Retinal pigment epithelial cell (primary cell): ENCODE measurements at regions not wholly inside any gene's neighbourhood (a gene's known extent, or its start where the extent isn't known, plus 50 kb on each side); places are given as distances from the start of the nearest gene placed in this dataset.

Experiments
- DNase-seq: peaks from one replicate; pipeline ENCODE4 v3.0.0-alpha.2; 2010; ENCODE audit warnings: low read depth
- H3K4me3 ChIP-seq: 2 replicates; pipeline ENCODE4 v1.5.1; 2011; ENCODE audit warnings: mild to moderate bottlenecking, low read length, control low read depth, moderate library complexity
- TF ChIP-seq, protein P1 (sequence below): conservative IDR thresholded peaks from 2 replicates; pipeline ENCODE4 v1.5.1; 2011; ENCODE audit warnings: low read depth, low read length, control low read depth, inconsistent platforms

- no peak for DNase-seq
- TF ChIP-seq, protein P1, sequence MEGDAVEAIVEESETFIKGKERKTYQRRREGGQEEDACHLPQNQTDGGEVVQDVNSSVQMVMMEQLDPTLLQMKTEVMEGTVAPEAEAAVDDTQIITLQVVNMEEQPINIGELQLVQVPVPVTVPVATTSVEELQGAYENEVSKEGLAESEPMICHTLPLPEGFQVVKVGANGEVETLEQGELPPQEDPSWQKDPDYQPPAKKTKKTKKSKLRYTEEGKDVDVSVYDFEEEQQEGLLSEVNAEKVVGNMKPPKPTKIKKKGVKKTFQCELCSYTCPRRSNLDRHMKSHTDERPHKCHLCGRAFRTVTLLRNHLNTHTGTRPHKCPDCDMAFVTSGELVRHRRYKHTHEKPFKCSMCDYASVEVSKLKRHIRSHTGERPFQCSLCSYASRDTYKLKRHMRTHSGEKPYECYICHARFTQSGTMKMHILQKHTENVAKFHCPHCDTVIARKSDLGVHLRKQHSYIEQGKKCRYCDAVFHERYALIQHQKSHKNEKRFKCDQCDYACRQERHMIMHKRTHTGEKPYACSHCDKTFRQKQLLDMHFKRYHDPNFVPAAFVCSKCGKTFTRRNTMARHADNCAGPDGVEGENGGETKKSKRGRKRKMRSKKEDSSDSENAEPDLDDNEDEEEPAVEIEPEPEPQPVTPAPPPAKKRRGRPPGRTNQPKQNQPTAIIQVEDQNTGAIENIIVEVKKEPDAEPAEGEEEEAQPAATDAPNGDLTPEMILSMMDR = no peak
- H3K4me3 ChIP-seq = no peak overlapping the region
These were observed 828.6 kb downstream of the TRIB2 start for GRCh38 chr2:13545320-13545719.

DNA sequence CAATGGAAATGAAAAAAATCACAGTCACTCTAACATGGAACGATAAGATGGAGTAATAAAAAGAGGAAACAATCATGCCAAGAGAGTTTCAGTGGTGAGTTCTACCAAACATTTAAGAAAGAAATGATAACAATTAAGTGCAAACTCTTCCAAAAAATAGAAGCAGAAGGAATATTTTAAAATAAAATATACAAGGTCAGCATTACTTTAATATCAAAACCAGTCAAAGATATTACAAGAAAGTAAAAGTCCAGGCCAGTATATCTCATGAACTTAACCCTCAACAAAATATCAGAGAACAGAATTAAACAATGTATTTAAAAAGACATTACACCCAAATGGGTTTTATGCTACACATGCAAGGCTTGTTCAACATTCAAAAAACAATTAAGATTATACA, 829.4 kb downstream of the TRIB2 start:
- DNase-seq = no peak
- no peak overlapping the region for H3K4me3 ChIP-seq
- TF ChIP-seq, protein P1 = no peak

DNA sequence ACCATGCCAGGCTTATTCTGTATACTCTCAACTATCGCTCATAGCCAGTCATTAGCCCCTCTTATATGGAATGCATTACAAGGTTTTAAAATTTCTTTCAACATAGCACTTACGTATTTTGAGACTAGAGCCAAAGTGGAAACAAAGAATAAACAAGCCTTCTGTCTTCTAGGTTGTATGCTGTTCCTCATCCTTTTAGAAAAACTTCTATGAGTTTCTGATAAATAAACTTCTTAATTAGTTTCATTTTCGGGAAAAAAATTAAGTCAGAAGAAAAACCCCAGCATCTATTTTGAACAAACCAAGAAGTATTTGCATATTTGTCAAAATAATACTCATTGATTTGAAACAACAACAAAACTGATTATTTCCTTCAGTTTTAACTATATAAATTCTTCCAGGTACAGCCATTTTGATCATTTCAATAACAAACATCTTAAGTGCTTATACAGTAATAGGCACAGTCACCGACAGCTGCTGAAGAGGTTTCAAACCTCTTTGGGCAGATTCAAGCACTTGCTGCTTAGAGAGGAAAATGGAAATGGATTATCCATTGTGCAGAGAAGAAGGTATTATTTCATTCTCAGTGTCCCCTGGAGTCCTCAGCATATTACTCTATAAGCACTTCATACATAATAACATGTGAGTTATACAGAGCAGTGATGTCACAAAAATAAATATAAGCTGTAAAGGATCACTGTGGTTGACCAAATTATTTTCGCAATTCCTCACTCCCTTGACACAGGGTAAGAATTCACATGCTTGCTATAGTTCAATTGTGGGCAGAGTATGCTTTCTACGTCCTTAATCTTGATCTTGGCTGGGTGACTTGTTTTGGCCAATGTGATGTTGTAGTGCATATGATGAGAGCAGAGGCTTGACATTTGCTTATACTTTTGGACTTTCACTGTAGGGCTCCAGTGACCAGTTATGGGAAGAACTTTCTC, 833.8 kb downstream of the TRIB2 start:
- TF ChIP-seq, protein P1 = no peak
- H3K4me3 ChIP-seq = no peak overlapping the region
- no peak for DNase-seq

DNA sequence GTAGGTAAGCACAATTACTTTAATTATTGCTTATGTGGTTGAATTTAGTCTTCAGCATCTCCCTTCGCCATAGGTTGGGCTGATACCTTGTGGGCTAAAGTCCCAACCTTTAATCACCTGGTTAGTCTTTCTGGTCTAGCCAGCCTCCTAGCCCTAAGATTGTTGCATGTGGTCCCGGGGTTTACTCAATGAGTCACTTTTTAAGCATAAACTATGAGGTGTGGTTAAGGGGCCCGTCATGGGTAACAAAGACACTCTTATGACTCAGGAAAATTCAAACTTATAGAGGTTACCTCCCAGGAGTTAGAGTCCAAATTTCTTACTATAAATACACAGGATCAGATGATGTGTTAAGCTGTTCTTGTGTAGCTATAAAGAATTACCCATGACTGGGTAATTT, 841.6 kb downstream of the TRIB2 start:
- TF ChIP-seq, protein P1 = no peak

GRCh38 chr2:13560322-13560721, 843.6 kb downstream of the TRIB2 start:
- no peak overlapping the region for H3K4me3 ChIP-seq
- DNase-seq = no peak
- TF ChIP-seq, protein P1 = no peak

More for the DNA sequence above, 841.6 kb downstream of the TRIB2 start:
- peak; percentile 98 for DNase-seq
- H3K4me3 ChIP-seq = no peak overlapping the region

DNA sequence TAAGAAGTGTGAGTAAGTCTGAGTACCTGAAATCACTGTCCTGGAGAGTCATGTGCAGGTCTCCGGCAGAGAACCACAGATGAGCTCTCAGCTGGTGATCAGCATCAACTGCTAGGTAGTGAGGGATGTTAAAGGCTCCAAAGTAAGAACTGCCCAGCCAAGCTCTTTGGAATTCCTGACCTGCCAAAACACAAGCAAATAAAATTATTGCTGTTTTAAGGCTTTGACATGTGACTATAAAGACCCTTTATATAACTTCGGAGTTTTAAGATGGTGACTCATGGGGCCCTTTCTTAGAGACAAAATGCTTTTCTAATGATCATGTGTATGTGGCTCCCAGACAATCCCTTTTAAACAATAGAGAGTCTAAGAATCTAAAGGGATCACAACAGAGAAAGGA, 855.7 kb downstream of the TRIB2 start:
- H3K4me3 ChIP-seq = no peak overlapping the region
- peak; percentile 72 for DNase-seq
- TF ChIP-seq, protein P1 = no peak

GRCh38 chr2:13574831-13575230, 858.1 kb downstream of the TRIB2 start:
- TF ChIP-seq, protein P1 = no peak
- H3K4me3 ChIP-seq = no peak overlapping the region
- no peak for DNase-seq
